ENCODE measurements at regions not wholly inside any gene's neighbourhood (a gene's known extent, or its start where the extent isn't known, plus 50 kb on each side); places are given as distances from the start of the nearest gene placed in this dataset.
A peak's percentile ranks its signal among the peaks of the same experiment; 100 is the strongest.

- 0% methylated on average over 3 of the region's 3 CpGs for WGBS (ENCODE audit: insufficient coverage, insufficient replicate concordance, low lambda C conversion rate, missing lambda C conversion rate)
- intact Hi-C loops (cut with micrococcal nuclease; ENCODE audit: unreplicated experiment), result no loop called here
- Histone ChIP-seq H3K9ac (ENCODE audit: control insufficient read depth, insufficient read depth, low read length) (no peak overlapping the region), H3K9me3 (replicated peaks; ENCODE audit: control insufficient read depth, insufficient read depth, low read length) (no peaks in the 10 kb centered on the region), H3K4me1 (ENCODE audit: control insufficient read depth, insufficient read depth, low read length) (no peaks in the 10 kb centered on the region), H3K4me2 (ENCODE audit: control insufficient read depth, insufficient read depth) (no peak overlapping the region), H4K20me1 (ENCODE audit: control insufficient read depth, insufficient read depth) (no peaks in the 10 kb centered on the region), H3K27ac (ENCODE audit: control insufficient read depth, insufficient read depth) (no peak overlapping the region), H3K79me2 (ENCODE audit: control insufficient read depth, insufficient read depth, low read length) (no peaks in the 10 kb centered on the region), H3K36me3 (ENCODE audit: control insufficient read depth in 2 of 2, insufficient read depth in 2 of 2, low read length in 1 of 2) (no peaks in the 10 kb centered on the region), H2AFZ (ENCODE audit: control insufficient read depth, low read depth, low read length) (no peak overlapping the region), H3K4me3 (no peak overlapping the region), H3K27me3 (replicated peaks in 1 of 2; ENCODE audit: control insufficient read depth in 2 of 2, insufficient read depth in 2 of 2, low read length in 1 of 2) (no peaks in the 10 kb centered on the region)
- peak; percentile 73 for TF ChIP-seq ATF7 (IDR thresholded peaks at IDR 0.05; ENCODE audit: low read depth)
- no peak for TF ChIP-seq ZBTB40 (IDR thresholded peaks at IDR 0.05; ENCODE audit: borderline replicate concordance)
- ChIA-PET CTCF (no interaction called here), SMC1A (ENCODE audit: uncharacterized antibody, unreplicated experiment) (no interaction called here), RAD21 (ENCODE audit: unreplicated experiment) (no interaction called here), POLR2A (no interaction called here)
- DNase-seq (ENCODE audit: low read depth, low spot score), result no peak
- in situ Hi-C loops (cut with MboI), result no loop called here
- FAIRE-seq, result no peak
- no TSS peak for BruUV-seq (replicated peaks)
- no peak for ATAC-seq
These were observed 103.5 kb upstream of the ST6GALNAC5 start for GRCh38 chr1:76763738-76764137.

- Histone ChIP-seq H3K9me3 (replicated peaks; ENCODE audit: control insufficient read depth, insufficient read depth, low read length) (no peaks in the 10 kb centered on the region), H3K9ac (ENCODE audit: control insufficient read depth, insufficient read depth, low read length) (no peak overlapping the region), H3K27ac (ENCODE audit: control insufficient read depth, insufficient read depth) (no peak overlapping the region), H3K4me3 (no peak overlapping the region), H3K4me1 (ENCODE audit: control insufficient read depth, insufficient read depth, low read length) (no peaks in the 10 kb centered on the region), H2AFZ (ENCODE audit: control insufficient read depth, low read depth, low read length) (no peak overlapping the region), H3K79me2 (ENCODE audit: control insufficient read depth, insufficient read depth, low read length) (no peaks in the 10 kb centered on the region), H4K20me1 (ENCODE audit: control insufficient read depth, insufficient read depth) (no peaks in the 10 kb centered on the region), H3K27me3 (replicated peaks in 1 of 2; ENCODE audit: control insufficient read depth in 2 of 2, insufficient read depth in 2 of 2, low read length in 1 of 2) (no peaks in the 10 kb centered on the region), H3K36me3 (ENCODE audit: control insufficient read depth in 2 of 2, insufficient read depth in 2 of 2, low read length in 1 of 2) (no peaks in the 10 kb centered on the region), H3K4me2 (ENCODE audit: control insufficient read depth, insufficient read depth) (no peak overlapping the region)
- ChIA-PET RAD21 (ENCODE audit: unreplicated experiment) (no interaction called here), CTCF (no interaction called here), POLR2A (no interaction called here), SMC1A (ENCODE audit: uncharacterized antibody, unreplicated experiment) (no interaction called here)
- in situ Hi-C loops (cut with MboI), result no loop called here
- no TSS peak for BruUV-seq (replicated peaks)
- DNase-seq (ENCODE audit: low read depth, low spot score), result no peak
- WGBS (ENCODE audit: insufficient coverage, insufficient replicate concordance, low lambda C conversion rate, missing lambda C conversion rate), result 40% methylated on average over 26 of the region's 26 CpGs
- ATAC-seq, result no peak
- FAIRE-seq, result no peak
- TF ChIP-seq EED (IDR thresholded peaks at IDR 0.05; ENCODE audit: low read depth), result no peak
- TF ChIP-seq JUND (IDR thresholded peaks at IDR 0.05; ENCODE audit: low read depth, low read length), result no peak
- TF ChIP-seq MLLT1 (IDR thresholded peaks at IDR 0.05), result no peak
- no peak for TF ChIP-seq DPF2 (IDR thresholded peaks at IDR 0.05)
- intact Hi-C loops (cut with micrococcal nuclease; ENCODE audit: unreplicated experiment), result no loop called here
These were observed 102.4 kb upstream of the ST6GALNAC5 start for GRCh38 chr1:76764638-76765454.

All from GM12878 (cell line).